T-cell (primary cell): ENCODE measurements at regions not wholly inside any gene's neighbourhood (a gene's known extent, or its start where the extent isn't known, plus 50 kb on each side); places are given as distances from the start of the nearest gene placed in this dataset.
"Not testable (repeated sequence)": the region's sequence is repeated elsewhere in the genome, so short reads cannot be mapped to it uniquely, and the experiment has no call there.

Experiments
- ATAC-seq, 4 experiments: fragments of 200-7000 bp in 3 of 4; fragments of 150-1000 bp in 1 of 4; cut with Tn5 transposase; replicated peaks in 1 of 4; 1 replicate in 3 of 4; 2 replicates in 1 of 4; pipeline ENCODE4 v1.10.0; 2021; ENCODE audit warnings: moderate library complexity in 3 of 4, mild to moderate bottlenecking in 2 of 4, moderate number of reproducible peaks in 1 of 4
- CTCF ChIA-PET, 2 donors: fragments of 300-600 bp; sonication (Branson Sonifier 250); formaldehyde crosslinking; loops; one replicate each; lab custom pipeline; 2022; ENCODE audit warnings: antibody characterized with exemption in 2 of 2; lab: Charles Lee
- POLR2A ChIA-PET, 2 donors: fragments of 300-600 bp; sonication (Branson Sonifier 250); formaldehyde crosslinking; loops; one replicate each; lab custom pipeline; 2022; ENCODE audit warnings: antibody characterized with exemption in 2 of 2; lab: Charles Lee
- DNase-seq, 35 experiments: peaks; one replicate each; pipeline versions ENCODE4 v3.0.0 to v3.0.0-alpha.2; 2013 to 2023
- H3K27ac ChIP-seq: one replicate; pipeline ENCODE4 v1.5.1; 2013; ENCODE audit warnings: low read length
- H3K27me3 ChIP-seq, 2 experiments: replicated peaks in 1 of 2; 1 replicate in 1 of 2; 2 replicates in 1 of 2; pipeline versions ENCODE4 v1.6.1 to v1.7.0; 2013; ENCODE audit warnings: low read length in 1 of 2, mixed read lengths in 1 of 2; ENCODE audit not compliant: control insufficient read depth in 2 of 2, insufficient read depth in 2 of 2; ENCODE audit errors: extremely low read depth in 1 of 2
- H3K36me3 ChIP-seq, 2 donors: 1 replicate in 1 of 2; 2 replicates in 1 of 2; pipeline versions ENCODE4 v1.6.1 to v1.7.0; 2013; ENCODE audit warnings: low read length in 1 of 2; ENCODE audit not compliant: control insufficient read depth in 2 of 2, insufficient read depth in 1 of 2; ENCODE audit errors: extremely low read depth in 1 of 2
- H3K4me1 ChIP-seq, 2 experiments: 1 replicate in 1 of 2; 2 replicates in 1 of 2; pipeline versions ENCODE4 v1.6.1 to v1.7.0; 2013; ENCODE audit warnings: low read length in 2 of 2, mixed read lengths in 1 of 2; ENCODE audit not compliant: insufficient read depth in 2 of 2, control insufficient read depth in 1 of 2; ENCODE audit errors: extremely low read depth in 1 of 2
- H3K4me3 ChIP-seq, 2 donors: 1 replicate in 1 of 2; 2 replicates in 1 of 2; pipeline versions ENCODE4 v1.5.1 to v1.7.0; 2013; ENCODE audit warnings: mild to moderate bottlenecking in 2 of 2, low read length in 1 of 2, moderate library complexity in 1 of 2; ENCODE audit not compliant: control insufficient read depth in 1 of 2; ENCODE audit errors: extremely low read depth in 1 of 2
- H3K9me3 ChIP-seq: 2 replicates; pipeline ENCODE4 v1.7.0; 2013
- H3K27ac Mint-ChIP-seq, 2 donors: one replicate each; pipeline ENCODE4 v1.8.0; 2020 to 2021; ENCODE audit warnings: mild to moderate bottlenecking in 2 of 2, mixed read lengths in 2 of 2
- H3K27me3 Mint-ChIP-seq, 2 donors: one replicate each; pipeline ENCODE4 v1.8.0; 2021 to 2022; ENCODE audit warnings: mixed read lengths in 2 of 2
- H3K36me3 Mint-ChIP-seq: one replicate; pipeline ENCODE4 v1.8.0; 2021; ENCODE audit warnings: mixed read lengths
- H3K4me1 Mint-ChIP-seq, 3 donors: one replicate each; pipeline ENCODE4 v1.8.0; 2020 to 2022; ENCODE audit warnings: mixed read lengths in 3 of 3, mild to moderate bottlenecking in 1 of 3
- H3K4me3 Mint-ChIP-seq, 3 donors: one replicate each; pipeline ENCODE4 v1.8.0; 2020 to 2022; ENCODE audit warnings: mild to moderate bottlenecking in 3 of 3, mixed read lengths in 3 of 3, moderate library complexity in 3 of 3
- H3K9me3 Mint-ChIP-seq, 3 donors: one replicate each; pipeline ENCODE4 v1.8.0; 2020 to 2022; ENCODE audit warnings: mixed read lengths in 3 of 3
- WGBS: methylation state at CpG from one replicate; pipeline ENCODE4 v1.1.5; 2013; ENCODE audit warnings: missing lambda C conversion rate; ENCODE audit not compliant: insufficient coverage; 5-methylcytosine and 5-hydroxymethylcytosine counted together

- Histone ChIP-seq H3K4me3 (no peak overlapping the region), H3K9me3 (no peaks in the 10 kb centered on the region), H3K27ac (no peak overlapping the region), H3K36me3 (no peaks in the 10 kb centered on the region), H3K27me3 (no peaks in the 10 kb centered on the region), H3K4me1 (no peaks in the 10 kb centered on the region)
- Mint-ChIP-seq H3K27me3 (peaks cover 0 to 4% of the 10 kb centered on the region in 2 donors), H3K4me3 (no peak overlapping the region), H3K36me3 (no peaks in the 10 kb centered on the region), H3K27ac (no peak overlapping the region), H3K4me1 (no peaks in the 10 kb centered on the region), H3K9me3 (peaks cover 10 to 31% (median 17%) of the 10 kb centered on the region in 3 donors)
- no peak for ATAC-seq
- ChIA-PET POLR2A (interaction anchor here in 1 of 2 donors (0.6 kb wide), 1 partner anchor 328 kb away, joined by 5 read pairs; no protein-coding TSS in a partner anchor), CTCF (no interaction called here)
- no CpG with 5 or more reads among the region's 2 CpGs for WGBS
- DNase-seq: no peak
These were observed 406.2 kb upstream of the NOX3 start for GRCh38 chr6:155861821-155862220.

- WGBS: 72% methylated on average over 3 of the region's 4 CpGs
- H3K9me3 Mint-ChIP-seq: peaks cover 6 to 24% (median 15%) of the 10 kb centered on the region in 3 donors
- ATAC-seq: not testable (repeated sequence)
These were observed 403.3 kb upstream of the NOX3 start for GRCh38 chr6:155858906-155859305.

DNA sequence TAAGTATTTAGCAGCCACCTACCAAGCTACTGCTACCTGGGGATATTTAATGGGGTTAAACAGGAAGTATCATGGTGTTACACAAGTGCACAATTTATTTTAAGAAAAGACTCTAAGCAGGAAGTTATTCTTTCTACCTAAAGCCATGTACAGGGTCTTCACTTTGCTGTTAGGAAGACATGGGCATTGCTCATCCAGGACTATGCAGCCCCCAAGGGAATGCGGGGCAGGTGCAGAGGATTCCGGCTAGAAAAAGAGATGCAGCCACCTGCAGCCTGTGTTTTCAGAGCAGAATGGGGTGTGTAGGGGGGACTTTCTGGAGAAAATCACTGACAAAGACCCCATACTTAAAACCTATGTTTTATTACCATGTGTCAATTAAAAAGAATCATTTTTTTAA, 399.1 kb upstream of the NOX3 start:
- ATAC-seq: no peak
- DNase-seq: no peak
- Mint-ChIP-seq H3K9me3 (peaks cover 6 to 9% (median 7%) of the 10 kb centered on the region in 3 donors), H3K4me1 (no peaks in the 10 kb centered on the region), H3K36me3 (no peaks in the 10 kb centered on the region), H3K4me3 (no peak overlapping the region), H3K27me3 (no peaks in the 10 kb centered on the region), H3K27ac (no peak overlapping the region)
- Histone ChIP-seq H3K36me3 (no peaks in the 10 kb centered on the region), H3K4me1 (no peaks in the 10 kb centered on the region), H3K27me3 (no peaks in the 10 kb centered on the region), H3K4me3 (no peak overlapping the region), H3K27ac (no peak overlapping the region), H3K9me3 (no peaks in the 10 kb centered on the region)
- POLR2A ChIA-PET: no interaction called here
- CTCF ChIA-PET: no interaction called here
- WGBS: no CpG with 5 or more reads among the region's 2 CpGs

More at GRCh38 chr6:155858906-155859305, 403.3 kb upstream of the NOX3 start:
- H3K9me3 ChIP-seq, CTCF ChIA-PET, H3K27ac ChIP-seq, H3K4me1 ChIP-seq, H3K36me3 ChIP-seq, DNase-seq, H3K27me3 Mint-ChIP-seq, H3K27ac Mint-ChIP-seq, H3K4me3 ChIP-seq, H3K27me3 ChIP-seq, H3K4me3 Mint-ChIP-seq, H3K36me3 Mint-ChIP-seq, POLR2A ChIA-PET, H3K4me1 Mint-ChIP-seq: not testable (repeated sequence)

DNA sequence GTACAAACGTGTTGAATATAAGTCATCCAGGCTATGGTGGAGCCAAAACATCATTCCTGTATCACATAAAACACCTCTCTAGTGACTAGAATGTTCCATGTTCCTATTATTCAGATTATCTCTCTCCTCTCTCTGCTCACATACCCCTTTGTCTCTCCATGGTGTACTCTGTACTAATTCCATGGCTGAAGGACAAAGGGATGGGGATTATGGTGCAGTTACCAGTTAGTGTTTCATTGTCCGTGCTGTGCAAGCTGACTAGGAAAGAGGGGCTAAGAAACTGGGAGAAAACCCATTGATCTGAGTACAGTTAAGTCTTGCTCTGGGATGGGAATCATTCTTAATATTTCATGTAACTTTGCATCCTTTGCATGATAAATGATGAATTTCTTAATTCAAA, 397.4 kb upstream of the NOX3 start:
- ChIA-PET POLR2A (no interaction called here), CTCF (no interaction called here)
- H3K4me1 Mint-ChIP-seq: no peaks in the 10 kb centered on the region
- H3K27ac Mint-ChIP-seq: no peak overlapping the region
- ATAC-seq (no peak), DNase-seq (no peak)
- no peaks in the 10 kb centered on the region for H3K27me3 Mint-ChIP-seq
- no peaks in the 10 kb centered on the region for H3K4me1 ChIP-seq
- WGBS: no CpG with 5 or more reads among the region's 2 CpGs
- no peaks in the 10 kb centered on the region for H3K9me3 ChIP-seq
- H3K36me3 Mint-ChIP-seq: no peaks in the 10 kb centered on the region
- no peaks in the 10 kb centered on the region for H3K9me3 Mint-ChIP-seq
- no peaks in the 10 kb centered on the region for H3K36me3 ChIP-seq
- H3K27ac ChIP-seq: no peak overlapping the region
- H3K4me3 Mint-ChIP-seq: no peak overlapping the region
- no peak overlapping the region for H3K4me3 ChIP-seq
- no peaks in the 10 kb centered on the region for H3K27me3 ChIP-seq

DNA sequence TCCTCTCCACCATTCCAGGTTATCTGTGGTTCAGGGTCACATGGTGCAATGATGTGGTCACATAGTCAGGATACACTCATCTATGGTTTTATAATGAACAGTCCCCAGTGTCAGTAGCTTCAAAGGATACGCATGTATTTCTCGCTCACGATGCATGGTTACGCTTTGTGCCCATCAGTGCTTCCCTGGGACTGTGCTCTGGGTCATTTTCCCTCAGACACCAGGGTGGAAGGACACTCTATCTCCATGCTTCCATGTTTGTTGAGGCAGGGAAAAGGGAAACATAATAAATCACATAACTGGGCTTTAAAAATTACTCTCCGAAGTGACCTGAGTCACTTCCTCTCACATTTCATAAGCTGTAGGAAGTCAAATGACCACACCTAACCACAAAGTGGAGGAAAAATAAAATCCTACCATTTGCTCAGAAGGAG, 394.8 kb upstream of the NOX3 start:
- WGBS: no CpG with 5 or more reads among the region's 5 CpGs
- CTCF ChIA-PET: interaction anchor here in 1 of 2 donors (0.6 kb wide), 1 partner anchor 207 kb away, joined by 3 read pairs; no protein-coding TSS in a partner anchor

DNA sequence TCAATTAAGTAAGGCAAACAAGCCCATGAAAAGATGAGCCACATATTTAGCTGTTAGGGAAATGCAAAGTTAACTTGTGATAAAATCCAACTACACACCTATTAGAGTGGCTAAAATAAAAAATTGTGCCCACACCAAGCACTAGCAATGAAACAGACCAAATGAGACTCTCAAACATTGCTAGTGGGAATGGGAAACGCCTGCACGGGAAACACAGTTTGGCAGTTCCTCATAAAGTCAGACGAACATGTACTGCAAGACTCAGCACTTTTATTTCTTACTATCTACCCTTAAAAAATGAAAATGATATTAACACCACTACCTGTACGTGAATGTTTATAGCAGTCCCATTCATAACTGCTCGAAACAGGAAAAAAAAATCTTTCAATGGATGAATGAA, 392.1 kb upstream of the NOX3 start:
- Mint-ChIP-seq H3K9me3 (peaks cover 4 to 27% (median 16%) of the 10 kb centered on the region in 3 donors), H3K4me1 (no peaks in the 10 kb centered on the region), H3K4me3 (no peak overlapping the region), H3K36me3 (no peaks in the 10 kb centered on the region), H3K27ac (no peak overlapping the region), H3K27me3 (no peaks in the 10 kb centered on the region)
- no peak overlapping the region for H3K4me3 ChIP-seq
- no peaks in the 10 kb centered on the region for H3K4me1 ChIP-seq
- no peaks in the 10 kb centered on the region for H3K9me3 ChIP-seq
- DNase-seq (no peak), ATAC-seq (no peak)
- WGBS: no CpG with 5 or more reads among the region's 5 CpGs
- no peaks in the 10 kb centered on the region for H3K36me3 ChIP-seq
- ChIA-PET POLR2A (no interaction called here), CTCF (no interaction called here)
- no peak overlapping the region for H3K27ac ChIP-seq
- no peaks in the 10 kb centered on the region for H3K27me3 ChIP-seq

More for the DNA sequence above, 394.8 kb upstream of the NOX3 start:
- H3K27me3 Mint-ChIP-seq: no peaks in the 10 kb centered on the region
- ATAC-seq (no peak), DNase-seq (no peak)
- no peak overlapping the region for H3K27ac ChIP-seq
- H3K27ac Mint-ChIP-seq: no peak overlapping the region
- H3K4me3 Mint-ChIP-seq: no peak overlapping the region
- no peaks in the 10 kb centered on the region for H3K27me3 ChIP-seq
- no peaks in the 10 kb centered on the region for H3K36me3 ChIP-seq
- no peaks in the 10 kb centered on the region for H3K4me1 Mint-ChIP-seq
- POLR2A ChIA-PET: no interaction called here
- H3K4me1 ChIP-seq: no peaks in the 10 kb centered on the region
- H3K9me3 Mint-ChIP-seq: peaks cover 0 to 12% (median 11%) of the 10 kb centered on the region in 3 donors
- no peaks in the 10 kb centered on the region for H3K9me3 ChIP-seq
- no peak overlapping the region for H3K4me3 ChIP-seq
- no peaks in the 10 kb centered on the region for H3K36me3 Mint-ChIP-seq

- CTCF ChIA-PET: no interaction called here
- Histone ChIP-seq H3K9me3 (no peaks in the 10 kb centered on the region), H3K4me1 (no peaks in the 10 kb centered on the region), H3K27ac (no peak overlapping the region), H3K4me3 (no peak overlapping the region), H3K36me3 (no peaks in the 10 kb centered on the region), H3K27me3 (no peaks in the 10 kb centered on the region)
- H3K9me3 Mint-ChIP-seq: no peaks in the 10 kb centered on the region
- H3K4me3 Mint-ChIP-seq: no peak overlapping the region
- ATAC-seq: no peak
- no peak overlapping the region for H3K27ac Mint-ChIP-seq
- peaks cover 0 to 3% of the 10 kb centered on the region in 2 donors for H3K27me3 Mint-ChIP-seq
- H3K36me3 Mint-ChIP-seq: peaks cover 4% of the 10 kb centered on the region
- no CpG with 5 or more reads among the region's 4 CpGs for WGBS
- DNase-seq: no peak
- POLR2A ChIA-PET: no interaction called here
- H3K4me1 Mint-ChIP-seq: no peaks in the 10 kb centered on the region
These were observed 381.8 kb upstream of the NOX3 start for GRCh38 chr6:155837474-155837873.
